Esophagus muscularis mucosa (tissue), 3 donors: ENCODE measurements at regions not wholly inside any gene's neighbourhood (a gene's known extent, or its start where the extent isn't known, plus 50 kb on each side); places are given as distances from the start of the nearest gene placed in this dataset.

Source experiments
- POLR2A ChIP-seq: fragments of 450-650 bp; IDR thresholded peaks from one replicate; pipeline ENCODE4 v1.6.1; 2017; ENCODE audit warnings: antibody characterized with exemption, moderate library complexity, mild to moderate bottlenecking, low read depth
- POLR2AphosphoS5 ChIP-seq, 2 donors: sonication (generic); formaldehyde crosslinking; IDR thresholded peaks; one replicate each; pipeline ENCODE4 v1.6.1; 2017; ENCODE audit warnings: antibody characterized with exemption in 2 of 2
- TF ChIP-seq, protein P1 (sequence below), 3 experiments: fragments of 200-600 bp in 2 of 3; fragments of 450-650 bp in 1 of 3; sonication (generic) in 2 of 3; IDR thresholded peaks; one replicate each; pipeline ENCODE4 v1.5.1; 2017 to 2019; ENCODE audit warnings: antibody characterized with exemption in 3 of 3, mild to moderate bottlenecking in 2 of 3, moderate library complexity in 1 of 3

DNA sequence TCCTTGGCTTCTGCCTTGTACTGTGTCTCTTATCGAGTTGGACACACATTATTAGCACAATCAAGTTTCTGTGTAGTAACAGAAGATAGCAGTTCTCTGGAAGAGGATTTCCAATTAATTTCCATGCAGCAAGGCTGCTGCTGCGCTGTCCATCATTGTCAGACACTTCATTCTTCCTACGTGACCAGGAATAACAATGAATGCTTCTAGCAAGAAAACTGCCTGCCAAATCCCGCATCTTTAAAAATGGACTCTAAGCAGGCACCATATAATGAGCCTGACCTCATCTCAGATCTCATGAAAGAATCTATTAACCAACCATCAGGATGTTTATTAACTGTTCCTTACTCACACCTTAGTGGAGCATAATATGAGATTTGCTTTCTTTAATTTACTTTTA lies 1067.7 kb upstream of the FAM98A start:
- TF ChIP-seq POLR2AphosphoS5 (IDR thresholded peaks at IDR 0.05) (no peak), POLR2A (no peak)
- TF ChIP-seq, protein P1, sequence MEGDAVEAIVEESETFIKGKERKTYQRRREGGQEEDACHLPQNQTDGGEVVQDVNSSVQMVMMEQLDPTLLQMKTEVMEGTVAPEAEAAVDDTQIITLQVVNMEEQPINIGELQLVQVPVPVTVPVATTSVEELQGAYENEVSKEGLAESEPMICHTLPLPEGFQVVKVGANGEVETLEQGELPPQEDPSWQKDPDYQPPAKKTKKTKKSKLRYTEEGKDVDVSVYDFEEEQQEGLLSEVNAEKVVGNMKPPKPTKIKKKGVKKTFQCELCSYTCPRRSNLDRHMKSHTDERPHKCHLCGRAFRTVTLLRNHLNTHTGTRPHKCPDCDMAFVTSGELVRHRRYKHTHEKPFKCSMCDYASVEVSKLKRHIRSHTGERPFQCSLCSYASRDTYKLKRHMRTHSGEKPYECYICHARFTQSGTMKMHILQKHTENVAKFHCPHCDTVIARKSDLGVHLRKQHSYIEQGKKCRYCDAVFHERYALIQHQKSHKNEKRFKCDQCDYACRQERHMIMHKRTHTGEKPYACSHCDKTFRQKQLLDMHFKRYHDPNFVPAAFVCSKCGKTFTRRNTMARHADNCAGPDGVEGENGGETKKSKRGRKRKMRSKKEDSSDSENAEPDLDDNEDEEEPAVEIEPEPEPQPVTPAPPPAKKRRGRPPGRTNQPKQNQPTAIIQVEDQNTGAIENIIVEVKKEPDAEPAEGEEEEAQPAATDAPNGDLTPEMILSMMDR (IDR thresholded peaks at IDR 0.05): no peak
